Breast epithelium (tissue), 4 donors: ENCODE measurements at regions not wholly inside any gene's neighbourhood (a gene's known extent, or its start where the extent isn't known, plus 50 kb on each side); places are given as distances from the start of the nearest gene placed in this dataset.

Source experiments
- DNase-seq, 2 donors: peaks; one replicate each; pipeline ENCODE4 v3.0.0-alpha.2; 2019; ENCODE audit warnings: low spot score in 2 of 2
- H3K27ac ChIP-seq, 2 donors: fragments of 200-600 bp; sonication (generic) in 1 of 2; one replicate each; pipeline ENCODE4 v1.5.1; 2016 to 2019; ENCODE audit warnings: mild to moderate bottlenecking in 1 of 2
- H3K27me3 ChIP-seq, 2 donors: fragments of 200-600 bp; sonication (generic) in 1 of 2; one replicate each; pipeline versions ENCODE4 v1.5.1 to v1.6.0; 2017 to 2019; ENCODE audit warnings: control low read depth in 1 of 2, mild to moderate bottlenecking in 1 of 2
- H3K36me3 ChIP-seq: fragments of 200-600 bp; one replicate; pipeline ENCODE4 v1.5.1; 2019
- H3K4me1 ChIP-seq, 2 donors: fragments of 200-600 bp; sonication (generic); one replicate each; pipeline ENCODE4 v1.5.1; 2016 to 2019; ENCODE audit warnings: control low read depth in 1 of 2
- H3K4me3 ChIP-seq, 3 donors: fragments of 200-600 bp; sonication (generic); 1 replicate in 2 of 3; 2 replicates in 1 of 3; pipeline ENCODE4 v1.5.1; 2016 to 2019; ENCODE audit warnings: mild to moderate bottlenecking in 3 of 3, moderate library complexity in 2 of 3
- H3K9me3 ChIP-seq, 2 donors: fragments of 200-600 bp; sonication (generic) in 1 of 2; one replicate each; pipeline ENCODE4 v1.5.1; 2016 to 2019; ENCODE audit warnings: control low read depth in 1 of 2
- POLR2A ChIP-seq: fragments of 450-650 bp; IDR thresholded peaks from one replicate; pipeline ENCODE4 v1.6.1; 2016; ENCODE audit warnings: antibody characterized with exemption, mild to moderate bottlenecking, moderate library complexity
- POLR2AphosphoS5 ChIP-seq, 3 donors: sonication (generic); formaldehyde crosslinking; IDR thresholded peaks; one replicate each; pipeline ENCODE4 v1.6.1; 2017; ENCODE audit warnings: antibody characterized with exemption in 3 of 3
- intact Hi-C: fragments of 100-400 bp; cut with DNase I; formaldehyde crosslinking; loops from one replicate; pipeline ENCODE4 v1.15.1; 2023; ENCODE audit warnings: low total_unique reads
- TF ChIP-seq, protein P1 (sequence below), 3 donors: fragments of 450-650 bp; IDR thresholded peaks; one replicate each; pipeline ENCODE4 v1.5.1; 2016 to 2017; ENCODE audit warnings: antibody characterized with exemption in 3 of 3, mild to moderate bottlenecking in 3 of 3, moderate library complexity in 3 of 3

DNA sequence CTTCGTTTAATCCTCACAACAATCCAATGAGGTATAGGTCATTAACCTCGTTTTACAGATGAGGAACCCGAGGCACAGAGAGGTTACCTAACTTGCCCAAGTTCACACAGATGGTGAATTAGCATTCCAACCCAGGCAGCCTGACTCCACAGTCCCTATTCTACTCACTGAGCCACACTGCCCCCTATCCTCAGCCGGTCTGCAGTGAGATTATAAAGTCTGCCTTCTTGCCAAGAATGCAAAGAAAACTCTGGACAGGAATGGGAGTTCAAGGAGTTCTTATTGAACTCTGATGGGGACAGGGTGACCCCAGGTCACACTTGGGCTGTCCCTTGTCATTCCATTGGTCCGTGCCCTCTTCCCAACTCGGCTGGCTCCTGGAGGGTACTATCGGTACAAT lies 94.0 kb upstream of the KCNK12 start:
- H3K27me3 ChIP-seq = no peaks in the 10 kb centered on the region
- H3K4me3 ChIP-seq = no peak overlapping the region
- no peak overlapping the region for H3K27ac ChIP-seq
- TF ChIP-seq, protein P1, sequence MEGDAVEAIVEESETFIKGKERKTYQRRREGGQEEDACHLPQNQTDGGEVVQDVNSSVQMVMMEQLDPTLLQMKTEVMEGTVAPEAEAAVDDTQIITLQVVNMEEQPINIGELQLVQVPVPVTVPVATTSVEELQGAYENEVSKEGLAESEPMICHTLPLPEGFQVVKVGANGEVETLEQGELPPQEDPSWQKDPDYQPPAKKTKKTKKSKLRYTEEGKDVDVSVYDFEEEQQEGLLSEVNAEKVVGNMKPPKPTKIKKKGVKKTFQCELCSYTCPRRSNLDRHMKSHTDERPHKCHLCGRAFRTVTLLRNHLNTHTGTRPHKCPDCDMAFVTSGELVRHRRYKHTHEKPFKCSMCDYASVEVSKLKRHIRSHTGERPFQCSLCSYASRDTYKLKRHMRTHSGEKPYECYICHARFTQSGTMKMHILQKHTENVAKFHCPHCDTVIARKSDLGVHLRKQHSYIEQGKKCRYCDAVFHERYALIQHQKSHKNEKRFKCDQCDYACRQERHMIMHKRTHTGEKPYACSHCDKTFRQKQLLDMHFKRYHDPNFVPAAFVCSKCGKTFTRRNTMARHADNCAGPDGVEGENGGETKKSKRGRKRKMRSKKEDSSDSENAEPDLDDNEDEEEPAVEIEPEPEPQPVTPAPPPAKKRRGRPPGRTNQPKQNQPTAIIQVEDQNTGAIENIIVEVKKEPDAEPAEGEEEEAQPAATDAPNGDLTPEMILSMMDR (IDR thresholded peaks at IDR 0.05) = no peak
- no peak for TF ChIP-seq POLR2A
- TF ChIP-seq POLR2AphosphoS5 (IDR thresholded peaks at IDR 0.05) = no peak
- no peaks in the 10 kb centered on the region for H3K36me3 ChIP-seq
- H3K4me1 ChIP-seq = no peaks in the 10 kb centered on the region
- no peaks in the 10 kb centered on the region for H3K9me3 ChIP-seq
- intact Hi-C loops = no loop called here
- no peak for DNase-seq

DNA sequence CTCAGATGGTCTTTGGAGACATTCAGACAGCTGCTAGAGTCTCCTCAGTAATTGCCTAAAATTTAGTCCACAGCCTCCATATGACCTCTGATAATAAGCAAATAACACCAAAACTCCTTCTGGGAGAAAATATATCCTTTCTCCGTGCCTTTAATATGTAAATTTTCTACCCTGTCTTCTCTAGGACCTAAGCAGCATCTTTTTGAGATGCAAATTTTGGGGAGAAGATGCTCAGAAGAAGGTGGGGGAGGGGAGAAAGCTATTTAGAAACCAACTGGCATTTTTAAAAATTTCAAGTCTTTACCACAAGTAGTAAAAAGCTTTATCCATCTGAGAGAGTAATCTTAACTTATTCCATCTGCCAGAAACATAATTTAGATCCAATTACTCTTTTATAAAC lies 91.8 kb upstream of the KCNK12 start:
- H3K36me3 ChIP-seq = no peaks in the 10 kb centered on the region
- no peak overlapping the region for H3K27ac ChIP-seq
- no peak for TF ChIP-seq POLR2A
- TF ChIP-seq, protein P1 (IDR thresholded peaks at IDR 0.05) = no peak
- no peak for TF ChIP-seq POLR2AphosphoS5 (IDR thresholded peaks at IDR 0.05)
- H3K27me3 ChIP-seq = no peaks in the 10 kb centered on the region
- intact Hi-C loops = no loop called here
- no peak overlapping the region for H3K4me3 ChIP-seq
- no peak for DNase-seq
- no peaks in the 10 kb centered on the region for H3K4me1 ChIP-seq
- H3K9me3 ChIP-seq = no peaks in the 10 kb centered on the region

DNA sequence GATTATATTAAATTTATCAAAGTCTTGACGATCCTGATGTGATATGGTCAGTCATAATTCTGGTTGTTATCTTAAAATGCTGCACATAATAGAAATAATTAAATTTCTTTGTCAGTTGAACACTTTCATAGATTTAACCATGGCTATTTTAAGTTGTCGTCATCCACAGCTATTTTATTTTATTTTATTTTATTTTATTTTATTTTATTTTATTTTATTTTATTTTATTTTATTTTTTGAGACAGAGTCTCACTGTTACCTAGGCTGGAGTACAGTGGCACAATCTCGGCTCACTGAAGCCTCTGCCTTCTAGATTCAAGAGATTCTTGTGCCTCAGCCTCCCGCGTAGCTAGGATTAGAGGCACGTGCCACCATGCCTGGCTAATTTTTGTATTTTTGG lies 90.5 kb upstream of the KCNK12 start:
- no peak overlapping the region for H3K4me3 ChIP-seq
- intact Hi-C loops = no loop called here
- TF ChIP-seq, protein P1 (IDR thresholded peaks at IDR 0.05) = no peak
- no peak for TF ChIP-seq POLR2AphosphoS5 (IDR thresholded peaks at IDR 0.05)
- TF ChIP-seq POLR2A = no peak
- no peak overlapping the region for H3K27ac ChIP-seq
- H3K4me1 ChIP-seq = no peaks in the 10 kb centered on the region
- DNase-seq = no peak
- H3K9me3 ChIP-seq = no peaks in the 10 kb centered on the region
- no peaks in the 10 kb centered on the region for H3K36me3 ChIP-seq
- no peaks in the 10 kb centered on the region for H3K27me3 ChIP-seq

DNA sequence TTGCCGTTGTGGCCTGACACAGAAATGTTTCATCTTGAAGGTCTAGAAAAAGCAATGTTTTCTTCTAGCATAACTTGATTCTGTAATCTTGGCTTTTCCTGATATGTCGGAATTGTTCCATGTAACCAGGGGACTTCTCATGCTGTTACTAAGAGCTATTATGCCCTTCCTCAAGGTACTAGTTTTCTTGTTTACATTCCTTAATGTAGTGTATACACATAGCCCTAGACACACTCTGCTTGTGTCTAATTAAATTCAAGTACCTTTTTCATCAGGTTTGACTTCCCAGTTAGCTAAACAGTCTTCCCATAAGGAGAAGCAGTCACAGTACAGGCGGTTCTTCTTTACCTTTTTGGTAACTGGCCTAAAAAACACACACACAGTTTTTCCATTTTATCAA lies 89.4 kb upstream of the KCNK12 start:
- DNase-seq = no peak
- Histone ChIP-seq H3K27me3 (no peaks in the 10 kb centered on the region), H3K36me3 (no peaks in the 10 kb centered on the region), H3K4me1 (no peaks in the 10 kb centered on the region), H3K4me3 (no peak overlapping the region), H3K27ac (no peak overlapping the region), H3K9me3 (no peaks in the 10 kb centered on the region)
- TF ChIP-seq, protein P1 (IDR thresholded peaks at IDR 0.05) = no peak
- no peak for TF ChIP-seq POLR2AphosphoS5 (IDR thresholded peaks at IDR 0.05)
- no peak for TF ChIP-seq POLR2A
- intact Hi-C loops = no loop called here

DNA sequence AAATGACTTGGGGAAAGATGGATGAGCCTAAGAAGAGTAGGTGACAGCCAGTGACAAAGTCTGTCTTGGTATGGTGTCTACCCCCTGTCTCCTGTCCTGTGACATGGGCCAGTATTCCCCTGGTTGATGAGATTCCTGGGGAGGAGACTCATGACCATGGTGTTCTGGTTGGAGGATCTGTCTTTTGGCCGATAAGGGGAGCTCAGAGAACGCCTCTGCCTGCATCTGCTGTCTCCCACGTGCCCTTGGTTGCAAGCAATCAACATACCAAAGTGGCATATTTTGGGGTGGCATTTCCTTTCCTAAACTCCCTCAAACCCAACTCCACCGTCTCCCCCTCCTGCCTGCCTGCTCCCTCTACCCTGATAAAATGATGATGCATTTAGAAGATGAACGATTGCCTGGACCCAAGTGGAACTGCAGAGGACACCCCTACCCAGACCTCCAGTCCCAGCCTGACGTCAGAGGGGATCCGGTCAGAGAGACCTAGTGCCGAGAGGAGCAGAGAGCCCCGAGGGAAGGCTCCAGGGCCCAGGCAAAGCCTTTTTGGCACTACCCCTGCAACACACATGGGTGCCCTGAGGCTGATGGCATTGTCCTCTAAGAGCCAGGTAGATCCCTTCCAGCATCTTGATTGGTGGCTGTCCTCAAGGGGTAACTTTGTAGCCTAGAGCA lies 88.0 kb upstream of the KCNK12 start:
- no peak overlapping the region for H3K4me3 ChIP-seq
- DNase-seq = no peak
- no peaks in the 10 kb centered on the region for H3K27me3 ChIP-seq
- H3K27ac ChIP-seq = no peak overlapping the region
- intact Hi-C loops = loop anchor here (5.0 kb wide), 1 partner anchor 369 kb away; no protein-coding TSS in a partner anchor
- no peaks in the 10 kb centered on the region for H3K4me1 ChIP-seq
- H3K9me3 ChIP-seq = no peaks in the 10 kb centered on the region
- TF ChIP-seq POLR2A (no peak), POLR2AphosphoS5 (IDR thresholded peaks at IDR 0.05) (no peak)
- TF ChIP-seq, protein P1 (IDR thresholded peaks at IDR 0.05) = no peak
- H3K36me3 ChIP-seq = no peaks in the 10 kb centered on the region
